K562 (cell line): ENCODE measurements at regions not wholly inside any gene's neighbourhood (a gene's known extent, or its start where the extent isn't known, plus 50 kb on each side); places are given as distances from the start of the nearest gene placed in this dataset.

Experiments used
- ATAC-seq: fragments of 200-7000 bp; cut with Tn5 transposase; 3 replicates; pipeline ENCODE4 v1.9.1; 2020; ENCODE audit warnings: moderate library complexity
- BruUV-seq: library from RNA; stranded (reverse); fragments of 400-500 nt; replicated peaks from 2 replicates; lab custom pipeline; 2021; lab: Mats Ljungman, UMichigan
- CTCF ChIA-PET: fragments of 300-600 bp; formaldehyde crosslinking; extraction: SDS; loops from one replicate; lab custom pipeline; 2021; ENCODE audit warnings: low intra/inter-chr PET ratio; lab: Yijun Ruan, JAX
- POLR2A ChIA-PET: fragments of 300-600, 350-650 bp; sonication (Branson Sonifier 250); formaldehyde crosslinking; extraction: SDS; loops from one replicate; lab custom pipeline; 2021; ENCODE audit warnings: antibody characterized with exemption, inconsistent platforms; lab: Yijun Ruan, JAX
- DNase-seq, 4 experiments: peaks; one replicate each; pipeline versions ENCODE4 v3.0.0 to v3.0.0-alpha.2; 2011 to 2018; ENCODE audit warnings: low spot score in 3 of 4, mixed read lengths in 3 of 4; ENCODE audit errors: extremely low read depth in 1 of 4
- FAIRE-seq: peaks from 2 replicates; lab custom pipeline; 2011; peaks lifted over from hg19 to GRCh38; lab: Jason Lieb, UNC
- H2AFZ ChIP-seq: 2 replicates; pipeline ENCODE4 v1.6.0; 2011; ENCODE audit warnings: low read depth, low read length, control low read depth, inconsistent platforms
- H3K27ac ChIP-seq: fragments of 200-600 bp; 3 replicates; pipeline ENCODE4 v1.8.0; 2011; ENCODE audit warnings: low read depth, mild to moderate bottlenecking, control low read depth, inconsistent platforms, low read length, moderate library complexity, mixed read lengths; ENCODE audit errors: extremely low read depth
- H3K27me3 ChIP-seq, 2 experiments: fragments of 300-600 bp in 1 of 2; 2 replicates in 1 of 2; 3 replicates in 1 of 2; pipeline versions ENCODE4 v1.6.0 to v1.8.0; 2011; ENCODE audit warnings: inconsistent platforms in 2 of 2, low read length in 2 of 2, mild to moderate bottlenecking in 1 of 2, mixed read lengths in 1 of 2, moderate library complexity in 1 of 2; ENCODE audit not compliant: control insufficient read depth in 2 of 2, insufficient read depth in 2 of 2
- H3K36me3 ChIP-seq: fragments of 300-600 bp; 3 replicates; pipeline ENCODE4 v1.8.0; 2011; ENCODE audit warnings: mild to moderate bottlenecking, low read length, inconsistent platforms; ENCODE audit not compliant: control insufficient read depth, insufficient read depth
- H3K4me1 ChIP-seq, 2 experiments: fragments of 200-600 bp in 1 of 2; replicated peaks in 1 of 2; 2 replicates in 1 of 2; 3 replicates in 1 of 2; pipeline versions ENCODE4 v1.5.1 to v1.8.0; 2011; ENCODE audit warnings: inconsistent platforms in 2 of 2, low read length in 2 of 2, mild to moderate bottlenecking in 1 of 2, mixed read lengths in 1 of 2, moderate library complexity in 1 of 2; ENCODE audit not compliant: control insufficient read depth in 2 of 2, insufficient read depth in 2 of 2
- H3K4me2 ChIP-seq: 2 replicates; pipeline ENCODE4 v1.6.1; 2011; ENCODE audit warnings: low read length, control low read depth, inconsistent platforms, mixed read lengths; ENCODE audit not compliant: insufficient read depth
- H3K4me3 ChIP-seq: fragments of 200-600 bp; sonication (generic), shearing (Covaris generic); 2 replicates; pipeline ENCODE4 v1.5.1; 2016; ENCODE audit warnings: control low read depth, inconsistent platforms
- H3K79me2 ChIP-seq: fragments of 200-600 bp; 3 replicates; pipeline ENCODE4 v1.8.0; 2011; ENCODE audit warnings: low read length, inconsistent platforms; ENCODE audit not compliant: control insufficient read depth, insufficient read depth
- H3K9ac ChIP-seq, 2 experiments: 2 replicates each; pipeline versions ENCODE4 v1.6.0 to v1.6.1; 2011; ENCODE audit warnings: low read depth in 2 of 2, low read length in 2 of 2, control low read depth in 1 of 2, inconsistent platforms in 1 of 2, mild to moderate bottlenecking in 1 of 2, mixed read lengths in 1 of 2; ENCODE audit not compliant: insufficient read depth in 1 of 2
- H3K9me1 ChIP-seq: one replicate; pipeline ENCODE4 v1.6.0; 2011; ENCODE audit warnings: inconsistent platforms, mild to moderate bottlenecking, low read length, moderate library complexity; ENCODE audit not compliant: control insufficient read depth, insufficient read depth
- H3K9me3 ChIP-seq: replicated peaks from 2 replicates; pipeline ENCODE4 v1.5.1; 2011; ENCODE audit warnings: low read depth, low read length, inconsistent platforms; ENCODE audit not compliant: control insufficient read depth, insufficient read depth
- H4K20me1 ChIP-seq: replicated peaks from 2 replicates; pipeline ENCODE4 v1.6.1; 2011; ENCODE audit warnings: low read length, inconsistent platforms, mixed read lengths; ENCODE audit not compliant: control insufficient read depth, insufficient read depth
- BCL6 ChIP-seq: fragments of 250-450 bp; sonication (Bioruptor Pico); IDR thresholded peaks from 2 replicates; pipeline ENCODE4 v1.4.0; 2020
- CBFA2T3 ChIP-seq: fragments of 450-650 bp; IDR thresholded peaks from 2 replicates; pipeline ENCODE4 v1.6.1; 2017
- CREM ChIP-seq: IDR thresholded peaks from 2 replicates; pipeline ENCODE4 v1.6.1; 2014; ENCODE audit warnings: antibody characterized with exemption, low read depth
- GATA2 ChIP-seq: sonication (generic); formaldehyde crosslinking; IDR thresholded peaks from 2 replicates; pipeline ENCODE4 v1.4.0; 2020; ENCODE audit warnings: mild to moderate bottlenecking, missing genetic modification reagents
- HDGF ChIP-seq: fragments of 450-650 bp; IDR thresholded peaks from 2 replicates; pipeline ENCODE4 v1.6.1; 2016
- JUN ChIP-seq, 2 experiments: sonication (generic) in 1 of 2; formaldehyde crosslinking in 1 of 2; IDR thresholded peaks; 2 replicates each; pipeline versions ENCODE4 v1.6.1 to v1.8.0; 2012 to 2022; ENCODE audit warnings: borderline replicate concordance in 2 of 2, mild to moderate bottlenecking in 2 of 2, improper control_type of control experiment in 1 of 2, low read depth in 1 of 2, low read length in 1 of 2, missing genetic modification reagents in 1 of 2
- MCM3 ChIP-seq: fragments of 450-650 bp; IDR thresholded peaks from 2 replicates; pipeline ENCODE4 v1.6.1; 2016
- MED1 ChIP-seq: sonication (generic); formaldehyde crosslinking; IDR thresholded peaks from 2 replicates; pipeline ENCODE4 v1.8.1; 2023; ENCODE audit warnings: missing genetic modification reagents, borderline replicate concordance
- PHTF2 ChIP-seq: fragments of 250-450 bp; sonication (Bioruptor Pico); IDR thresholded peaks from 2 replicates; pipeline ENCODE4 v1.5.0; 2021; ENCODE audit warnings: mild to moderate bottlenecking
- RBM25 ChIP-seq: fragments of 200-400 bp; formaldehyde crosslinking; IDR thresholded peaks from 2 replicates; pipeline ENCODE4 v1.6.1; 2018; ENCODE audit warnings: low read length, low read depth, moderate library complexity; ENCODE audit not compliant: severe bottlenecking
- RNF2 ChIP-seq: sonication (generic); IDR thresholded peaks from 2 replicates; pipeline ENCODE4 v1.6.1; 2016
- SAFB2 ChIP-seq: fragments of 200-400 bp; formaldehyde crosslinking; IDR thresholded peaks from 2 replicates; pipeline ENCODE4 v1.6.1; 2018; ENCODE audit warnings: borderline replicate concordance, low read length, low read depth, moderate library complexity; ENCODE audit not compliant: severe bottlenecking
- ZEB2 ChIP-seq: fragments of 450-650 bp; IDR thresholded peaks from 2 replicates; pipeline ENCODE4 v1.6.1; 2016
- ZNF224 ChIP-seq: sonication (generic); formaldehyde crosslinking; IDR thresholded peaks from 2 replicates; pipeline ENCODE4 v1.8.0; 2022; ENCODE audit warnings: mild to moderate bottlenecking, missing genetic modification reagents
- WGBS: fragments of 100-300 bp; shearing (Covaris generic); methylation state at CpG from one replicate; pipeline ENCODE4 v1.1.6; 2016; ENCODE audit warnings: low coverage, mixed read lengths; ENCODE audit not compliant: insufficient coverage; ENCODE audit errors: missing lambda C conversion rate; 5-methylcytosine and 5-hydroxymethylcytosine counted together
- in situ Hi-C: fragments of 300-500 bp; cut with MboI; formaldehyde crosslinking; loops from 4 replicates; pipeline ENCODE4 v1.15.0; 2018; ENCODE audit warnings: inconsistent platforms, mixed read lengths
- intact Hi-C: fragments of 100-400 bp; cut with micrococcal nuclease; formaldehyde crosslinking; loops from 2 replicates; pipeline ENCODE4 v1.14.2; 2022
- TF ChIP-seq, protein P1 (sequence below): fragments of 450-650 bp; IDR thresholded peaks from 2 replicates; pipeline ENCODE4 v1.7.0; 2016; ENCODE audit warnings: borderline replicate concordance
- TF ChIP-seq, protein P2 (sequence below): conservative IDR thresholded peaks from 2 replicates; pipeline ENCODE4 v1.6.1; 2011; ENCODE audit warnings: low read depth, mild to moderate bottlenecking, low read length; ENCODE audit not compliant: control insufficient read depth

DNA sequence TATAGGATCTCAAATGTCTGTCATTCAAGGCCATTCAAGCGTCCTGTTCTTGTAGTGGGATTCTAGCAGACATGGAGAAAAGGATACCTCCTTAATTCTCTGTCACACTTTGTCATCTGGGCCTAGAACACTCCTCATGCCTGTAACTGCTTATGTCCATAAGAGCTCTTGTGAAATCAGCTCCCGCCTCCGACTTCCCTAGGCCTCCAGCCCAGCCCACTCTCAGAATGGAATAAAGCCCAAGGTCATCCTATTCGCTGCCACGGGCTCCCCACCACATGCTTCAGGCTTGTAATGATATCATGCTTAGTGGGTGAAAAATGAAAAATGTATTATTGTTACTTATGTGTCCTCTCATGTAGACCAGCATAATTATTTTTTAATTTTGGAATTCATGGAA is 632.5 kb downstream of the ISL1 start:
- H3K9ac ChIP-seq = no peak overlapping the region
- H3K4me3 ChIP-seq = no peak overlapping the region
- no TSS peak for BruUV-seq
- no peaks in the 10 kb centered on the region for H3K4me1 ChIP-seq
- no peak for TF ChIP-seq BCL6 (CRISPR knock-in tag)
- TF ChIP-seq, all 486 proteins: peak for 0
- no peak for ATAC-seq
- intact Hi-C loops (no loop called here), in situ Hi-C loops (loop anchor here (25.0 kb wide), 1 partner anchor 1053 kb away; no protein-coding TSS in a partner anchor)
- H2AFZ ChIP-seq = no peak overlapping the region
- no peak overlapping the region for H3K4me2 ChIP-seq
- no peaks in the 10 kb centered on the region for H3K9me1 ChIP-seq
- no peaks in the 10 kb centered on the region for H4K20me1 ChIP-seq
- H3K27ac ChIP-seq = no peak overlapping the region
- FAIRE-seq = no peak
- H3K79me2 ChIP-seq = no peaks in the 10 kb centered on the region
- H3K27me3 ChIP-seq = no peaks in the 10 kb centered on the region
- 0% methylated on average over 5 of the region's 5 CpGs for WGBS
- DNase-seq = no peak
- H3K36me3 ChIP-seq = no peaks in the 10 kb centered on the region
- ChIA-PET CTCF (no interaction called here), POLR2A (no interaction called here)
- no peaks in the 10 kb centered on the region; the same call in none of the 2 replicates for H3K9me3 ChIP-seq

DNA sequence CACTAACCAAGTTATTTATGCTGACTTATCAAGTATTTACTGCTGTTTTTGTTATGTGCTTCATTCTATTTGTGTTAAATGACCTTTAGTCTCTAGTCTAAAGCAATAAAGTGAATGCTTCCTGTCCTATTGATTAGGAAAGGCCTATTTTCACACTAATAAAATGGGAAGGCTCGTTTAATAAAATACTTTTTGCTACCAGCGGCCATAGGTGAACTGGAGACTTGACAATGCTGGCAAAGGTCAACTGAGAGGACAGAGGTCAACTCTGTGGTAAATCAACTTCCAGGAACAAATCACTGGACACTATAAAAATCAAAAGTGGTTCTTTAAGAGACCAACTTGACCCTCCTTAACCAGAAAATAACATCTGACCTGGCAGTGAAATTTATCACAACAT is 634.3 kb downstream of the ISL1 start:
- Histone ChIP-seq H3K9me1 (no peaks in the 10 kb centered on the region), H3K9ac (no peak overlapping the region), H3K27ac (no peak overlapping the region), H3K79me2 (no peaks in the 10 kb centered on the region), H4K20me1 (no peaks in the 10 kb centered on the region), H3K9me3 (no peaks in the 10 kb centered on the region; the same call in none of the 2 replicates), H3K27me3 (no peaks in the 10 kb centered on the region), H3K36me3 (no peaks in the 10 kb centered on the region), H3K4me3 (no peak overlapping the region), H3K4me2 (no peak overlapping the region), H2AFZ (no peak overlapping the region), H3K4me1 (no peaks in the 10 kb centered on the region)
- 0% methylated on average over 2 of the region's 2 CpGs for WGBS
- in situ Hi-C loops (loop anchor here (25.0 kb wide), 1 partner anchor 1055 kb away; no protein-coding TSS in a partner anchor), intact Hi-C loops (no loop called here)
- FAIRE-seq (no peak), DNase-seq (no peak), ATAC-seq (no peak)
- ChIA-PET POLR2A (no interaction called here), CTCF (no interaction called here)
- no TSS peak for BruUV-seq
- TF ChIP-seq GATA2 (CRISPR knock-in tag) = no peak
- TF ChIP-seq ZEB2 = no peak
- TF ChIP-seq, protein P1, sequence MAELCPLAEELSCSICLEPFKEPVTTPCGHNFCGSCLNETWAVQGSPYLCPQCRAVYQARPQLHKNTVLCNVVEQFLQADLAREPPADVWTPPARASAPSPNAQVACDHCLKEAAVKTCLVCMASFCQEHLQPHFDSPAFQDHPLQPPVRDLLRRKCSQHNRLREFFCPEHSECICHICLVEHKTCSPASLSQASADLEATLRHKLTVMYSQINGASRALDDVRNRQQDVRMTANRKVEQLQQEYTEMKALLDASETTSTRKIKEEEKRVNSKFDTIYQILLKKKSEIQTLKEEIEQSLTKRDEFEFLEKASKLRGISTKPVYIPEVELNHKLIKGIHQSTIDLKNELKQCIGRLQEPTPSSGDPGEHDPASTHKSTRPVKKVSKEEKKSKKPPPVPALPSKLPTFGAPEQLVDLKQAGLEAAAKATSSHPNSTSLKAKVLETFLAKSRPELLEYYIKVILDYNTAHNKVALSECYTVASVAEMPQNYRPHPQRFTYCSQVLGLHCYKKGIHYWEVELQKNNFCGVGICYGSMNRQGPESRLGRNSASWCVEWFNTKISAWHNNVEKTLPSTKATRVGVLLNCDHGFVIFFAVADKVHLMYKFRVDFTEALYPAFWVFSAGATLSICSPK = no peak
- TF ChIP-seq RBM25 = no peak
- TF ChIP-seq ZNF224 = no peak
- no peak for TF ChIP-seq MED1 (CRISPR knock-in tag)
- TF ChIP-seq MCM3 = no peak
- no peak for TF ChIP-seq JUN (IDR thresholded peaks at IDR 0.05; ENCODE audit: borderline replicate concordance, low read depth, low read length)
- TF ChIP-seq JUN (CRISPR knock-in tag; IDR thresholded peaks at IDR 0.05; ENCODE audit: borderline replicate concordance) = no peak
- TF ChIP-seq CBFA2T3 = no peak
- TF ChIP-seq RNF2 = no peak
- TF ChIP-seq, protein P2, sequence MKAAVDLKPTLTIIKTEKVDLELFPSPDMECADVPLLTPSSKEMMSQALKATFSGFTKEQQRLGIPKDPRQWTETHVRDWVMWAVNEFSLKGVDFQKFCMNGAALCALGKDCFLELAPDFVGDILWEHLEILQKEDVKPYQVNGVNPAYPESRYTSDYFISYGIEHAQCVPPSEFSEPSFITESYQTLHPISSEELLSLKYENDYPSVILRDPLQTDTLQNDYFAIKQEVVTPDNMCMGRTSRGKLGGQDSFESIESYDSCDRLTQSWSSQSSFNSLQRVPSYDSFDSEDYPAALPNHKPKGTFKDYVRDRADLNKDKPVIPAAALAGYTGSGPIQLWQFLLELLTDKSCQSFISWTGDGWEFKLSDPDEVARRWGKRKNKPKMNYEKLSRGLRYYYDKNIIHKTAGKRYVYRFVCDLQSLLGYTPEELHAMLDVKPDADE = no peak
- no peak for TF ChIP-seq HDGF
- no peak for TF ChIP-seq PHTF2 (CRISPR knock-in tag)
- no peak for TF ChIP-seq CREM
- TF ChIP-seq SAFB2 = no peak
